HL-60 (cell line): ENCODE measurements at regions not wholly inside any gene's neighbourhood (a gene's known extent, or its start where the extent isn't known, plus 50 kb on each side); places are given as distances from the start of the nearest gene placed in this dataset.

Experiments
- DNase-seq, 2 experiments: peaks; one replicate each; pipeline ENCODE4 v3.0.0-alpha.2; 2010 to 2020; ENCODE audit warnings: low read depth in 1 of 2, low spot score in 1 of 2
- H3K27ac ChIP-seq: fragments of 250-450 bp; sonication (Bioruptor Pico); replicated peaks from 2 replicates; pipeline ENCODE4 v1.5.1; 2020; ENCODE audit warnings: mild to moderate bottlenecking, moderate library complexity
- H3K27me3 ChIP-seq: fragments of 250-450 bp; sonication (Bioruptor Pico); 2 replicates; pipeline ENCODE4 v1.5.1; 2021; ENCODE audit warnings: mild to moderate bottlenecking, moderate library complexity; ENCODE audit not compliant: insufficient read depth, poor library complexity, severe bottlenecking
- H3K4me3 ChIP-seq: replicated peaks from 2 replicates; pipeline ENCODE4 v1.5.1; 2011; ENCODE audit warnings: mild to moderate bottlenecking, control low read depth, low read length; ENCODE audit not compliant: insufficient read depth
- CTCF ChIP-seq: IDR thresholded peaks from one replicate; pipeline ENCODE4 v1.5.1; 2011; ENCODE audit warnings: low read length, control low read depth, inconsistent platforms; ENCODE audit not compliant: insufficient read depth
- GABPA ChIP-seq: IDR thresholded peaks from 2 replicates; pipeline ENCODE4 v1.6.1; 2012; ENCODE audit warnings: low read depth
- POLR2AphosphoS5 ChIP-seq: IDR thresholded peaks from 2 replicates; pipeline ENCODE4 v1.6.1; 2012; ENCODE audit warnings: low read depth
- REST ChIP-seq: IDR thresholded peaks from 2 replicates; pipeline ENCODE4 v1.6.1; 2012; ENCODE audit warnings: low read depth; ENCODE audit not compliant: insufficient replicate concordance
- SPI1 ChIP-seq: IDR thresholded peaks from 2 replicates; pipeline ENCODE4 v1.6.1; 2012; ENCODE audit warnings: low read depth, mild to moderate bottlenecking, borderline replicate concordance

- Histone ChIP-seq H3K27me3 (no peaks in the 10 kb centered on the region), H3K27ac (no peak overlapping the region), H3K4me3 (no peak overlapping the region)
- no peak for DNase-seq
- TF ChIP-seq GABPA (no peak), SPI1 (no peak), CTCF (no peak), POLR2AphosphoS5 (no peak), REST (no peak)
Observed at GRCh38 chr5:163867738-163868137, 362.3 kb downstream of the MAT2B start.

GRCh38 chr5:163869581-163869980 is 364.2 kb downstream of the MAT2B start:
- Histone ChIP-seq H3K4me3 (no peak overlapping the region), H3K27ac (no peak overlapping the region), H3K27me3 (no peaks in the 10 kb centered on the region)
- no peak for DNase-seq
- TF ChIP-seq SPI1 (no peak), REST (no peak), POLR2AphosphoS5 (no peak), GABPA (no peak), CTCF (no peak)

GRCh38 chr5:163870441-163870840 is 365.0 kb downstream of the MAT2B start:
- Histone ChIP-seq H3K27ac (no peak overlapping the region), H3K27me3 (no peaks in the 10 kb centered on the region), H3K4me3 (no peak overlapping the region)
- TF ChIP-seq POLR2AphosphoS5, result no peak
- TF ChIP-seq CTCF, result no peak
- no peak for TF ChIP-seq GABPA
- TF ChIP-seq SPI1, result no peak
- no peak for TF ChIP-seq REST
- no peak for DNase-seq
